ENCODE measurements at regions not wholly inside any gene's neighbourhood (a gene's known extent, or its start where the extent isn't known, plus 50 kb on each side); places are given as distances from the start of the nearest gene placed in this dataset.

- TF ChIP-seq CTCF (IDR thresholded peaks at IDR 0.05; ENCODE audit: insufficient read depth, low read length, severe bottlenecking) = no peak
- Histone ChIP-seq H3K27me3 (ENCODE audit: control insufficient read depth, insufficient read depth, low read length) (no peaks in the 10 kb centered on the region), H3K4me3 (ENCODE audit: low read depth, low read length) (no peak overlapping the region), H3K36me3 (ENCODE audit: control insufficient read depth, insufficient read depth, low read length) (no peaks in the 10 kb centered on the region)
- no peak for FAIRE-seq
- no peak for DNase-seq (ENCODE audit: low read depth)
These were observed 64.3 kb downstream of the DMRTA2 start for GRCh38 chr1:50358962-50359361.

DNA sequence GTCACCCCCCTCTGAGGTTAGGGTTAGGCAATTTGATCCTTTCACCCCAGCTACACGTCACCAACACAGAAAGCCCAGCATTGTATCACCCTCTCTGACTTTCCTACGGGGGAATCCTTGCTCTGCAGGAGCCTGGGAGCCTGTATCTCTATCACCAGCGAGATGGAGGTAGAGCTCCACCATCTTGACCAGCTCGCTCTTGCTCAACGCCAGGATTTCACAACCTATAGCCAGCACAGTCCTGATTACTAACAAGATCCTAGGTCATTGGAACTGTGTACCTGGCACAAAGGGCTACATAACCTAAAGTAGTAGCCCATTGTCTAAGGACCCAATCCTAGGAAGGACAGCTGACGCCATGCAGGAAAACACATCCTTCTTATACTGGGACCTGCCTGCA, 66.1 kb downstream of the DMRTA2 start:
- FAIRE-seq (no peak), DNase-seq (ENCODE audit: low read depth) (no peak)
- H3K36me3 ChIP-seq (ENCODE audit: control insufficient read depth, insufficient read depth, low read length) = no peaks in the 10 kb centered on the region
- no peaks in the 10 kb centered on the region for H3K27me3 ChIP-seq (ENCODE audit: control insufficient read depth, insufficient read depth, low read length)
- H3K4me3 ChIP-seq (ENCODE audit: low read depth, low read length) = no peak overlapping the region
- no peak for TF ChIP-seq CTCF (IDR thresholded peaks at IDR 0.05; ENCODE audit: insufficient read depth, low read length, severe bottlenecking)

- FAIRE-seq (no peak), DNase-seq (ENCODE audit: low read depth) (no peak)
- no peaks in the 10 kb centered on the region for H3K27me3 ChIP-seq (ENCODE audit: control insufficient read depth, insufficient read depth, low read length)
- TF ChIP-seq CTCF (IDR thresholded peaks at IDR 0.05; ENCODE audit: insufficient read depth, low read length, severe bottlenecking) = no peak
- no peak overlapping the region for H3K4me3 ChIP-seq (ENCODE audit: low read depth, low read length)
- no peaks in the 10 kb centered on the region for H3K36me3 ChIP-seq (ENCODE audit: control insufficient read depth, insufficient read depth, low read length)
These were observed 68.4 kb downstream of the DMRTA2 start for GRCh38 chr1:50354813-50355212.

DNA sequence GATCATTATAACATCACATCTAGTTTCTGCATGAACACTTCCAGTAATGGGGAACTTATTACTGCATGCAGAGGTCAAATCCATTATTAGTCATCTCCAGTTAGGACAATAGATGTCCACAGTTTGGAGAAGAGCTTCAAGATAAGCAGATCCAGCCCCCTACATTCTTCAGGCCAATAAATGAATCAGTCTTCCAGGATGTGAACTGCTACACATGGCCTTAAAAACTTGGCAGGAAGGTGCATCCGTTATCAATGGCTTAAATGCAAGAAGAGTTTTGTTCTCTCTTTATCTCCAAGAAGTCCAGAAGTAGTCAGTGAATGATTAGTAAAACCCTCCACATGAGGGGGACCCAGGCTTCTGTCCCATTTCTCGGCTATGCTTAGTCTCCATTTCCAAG, 70.8 kb downstream of the DMRTA2 start:
- FAIRE-seq (no peak), DNase-seq (ENCODE audit: low read depth) (no peak)
- Histone ChIP-seq H3K36me3 (ENCODE audit: control insufficient read depth, insufficient read depth, low read length) (no peaks in the 10 kb centered on the region), H3K27me3 (ENCODE audit: control insufficient read depth, insufficient read depth, low read length) (no peaks in the 10 kb centered on the region), H3K4me3 (ENCODE audit: low read depth, low read length) (no peak overlapping the region)
- TF ChIP-seq CTCF (IDR thresholded peaks at IDR 0.05; ENCODE audit: insufficient read depth, low read length, severe bottlenecking) = no peak

GRCh38 chr1:50350868-50351267, 72.4 kb downstream of the DMRTA2 start:
- no peak for FAIRE-seq
- DNase-seq (ENCODE audit: low read depth) = no peak

More at GRCh38 chr1:50350868-50351267, 72.4 kb downstream of the DMRTA2 start:
- H3K27me3 ChIP-seq (ENCODE audit: control insufficient read depth, insufficient read depth, low read length) = no peaks in the 10 kb centered on the region
- H3K36me3 ChIP-seq (ENCODE audit: control insufficient read depth, insufficient read depth, low read length) = no peaks in the 10 kb centered on the region
- H3K4me3 ChIP-seq (ENCODE audit: low read depth, low read length) = no peak overlapping the region
- no peak for TF ChIP-seq CTCF (IDR thresholded peaks at IDR 0.05; ENCODE audit: insufficient read depth, low read length, severe bottlenecking)
